ENCODE measurements at regions not wholly inside any gene's neighbourhood (a gene's known extent, or its start where the extent isn't known, plus 50 kb on each side); places are given as distances from the start of the nearest gene placed in this dataset.
"Not testable (repeated sequence)": the region's sequence is repeated elsewhere in the genome, so short reads cannot be mapped to it uniquely, and the experiment has no call there.

- no peak for DNase-seq (ENCODE audit: insufficient read length, low spot score)
- no peak for FAIRE-seq
These were observed 51.8 kb upstream of the PMAIP1 start for GRCh38 chr18:59848002-59848401.

- not testable (repeated sequence) for FAIRE-seq
These were observed 52.3 kb upstream of the PMAIP1 start for GRCh38 chr18:59847491-59847846.

DNA sequence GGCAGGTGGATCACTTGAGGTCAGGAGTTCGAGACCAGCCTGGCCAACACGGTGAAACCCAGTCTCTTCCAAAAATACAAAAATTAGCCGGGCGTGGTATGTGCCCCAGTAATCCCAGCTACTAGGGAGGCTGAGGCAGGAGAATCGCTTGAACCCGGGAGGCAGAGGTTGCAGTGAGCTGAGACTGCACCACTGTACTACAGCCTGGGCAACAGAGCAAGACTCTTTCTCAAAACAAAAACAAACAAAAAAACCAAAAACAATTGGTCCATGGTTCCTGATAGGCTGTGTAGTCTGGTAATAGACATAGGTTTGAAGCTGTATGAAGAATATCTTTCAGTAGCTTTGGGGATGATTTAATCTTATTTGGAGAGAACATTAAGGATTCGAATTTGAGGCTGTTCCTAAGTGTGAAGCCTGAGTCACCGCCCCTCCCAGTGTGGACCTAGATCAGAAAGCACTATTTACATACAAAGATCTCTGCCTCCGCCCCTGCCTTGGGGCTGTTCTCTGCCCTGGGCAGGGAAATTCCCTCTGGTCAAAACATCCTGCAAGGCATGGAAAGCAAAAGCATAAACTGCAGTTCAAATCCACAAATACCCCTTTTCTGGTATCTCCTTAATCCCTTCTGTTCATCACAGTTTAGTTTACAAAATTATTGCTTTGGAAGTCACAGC lies 52.8 kb upstream of the PMAIP1 start:
- FAIRE-seq: no peak
- no peak for DNase-seq (ENCODE audit: insufficient read length, low spot score)

More at GRCh38 chr18:59847491-59847846, 52.3 kb upstream of the PMAIP1 start:
- not testable (repeated sequence) for DNase-seq (ENCODE audit: insufficient read length, low spot score)

DNA sequence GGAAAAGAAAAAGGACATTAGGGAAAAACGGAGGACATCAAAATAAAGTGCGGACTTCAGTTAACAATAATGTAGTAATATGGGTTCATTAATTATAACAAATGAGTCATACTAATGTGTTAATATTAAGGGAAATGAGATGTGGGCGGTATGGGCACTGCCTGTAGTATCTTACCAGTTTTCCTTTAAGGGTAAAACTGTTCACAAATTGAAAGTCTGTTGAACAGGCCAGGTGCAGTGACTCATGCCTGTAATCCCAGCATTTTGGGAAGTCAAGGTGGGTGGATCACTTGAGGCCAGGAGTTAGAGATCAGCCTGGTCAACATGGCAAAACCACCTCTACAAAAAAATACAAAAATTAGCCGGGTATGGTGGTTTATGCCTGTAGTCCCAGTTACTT lies 56.8 kb upstream of the PMAIP1 start:
- DNase-seq (ENCODE audit: insufficient read length, low spot score): no peak
- no peak for FAIRE-seq

DNA sequence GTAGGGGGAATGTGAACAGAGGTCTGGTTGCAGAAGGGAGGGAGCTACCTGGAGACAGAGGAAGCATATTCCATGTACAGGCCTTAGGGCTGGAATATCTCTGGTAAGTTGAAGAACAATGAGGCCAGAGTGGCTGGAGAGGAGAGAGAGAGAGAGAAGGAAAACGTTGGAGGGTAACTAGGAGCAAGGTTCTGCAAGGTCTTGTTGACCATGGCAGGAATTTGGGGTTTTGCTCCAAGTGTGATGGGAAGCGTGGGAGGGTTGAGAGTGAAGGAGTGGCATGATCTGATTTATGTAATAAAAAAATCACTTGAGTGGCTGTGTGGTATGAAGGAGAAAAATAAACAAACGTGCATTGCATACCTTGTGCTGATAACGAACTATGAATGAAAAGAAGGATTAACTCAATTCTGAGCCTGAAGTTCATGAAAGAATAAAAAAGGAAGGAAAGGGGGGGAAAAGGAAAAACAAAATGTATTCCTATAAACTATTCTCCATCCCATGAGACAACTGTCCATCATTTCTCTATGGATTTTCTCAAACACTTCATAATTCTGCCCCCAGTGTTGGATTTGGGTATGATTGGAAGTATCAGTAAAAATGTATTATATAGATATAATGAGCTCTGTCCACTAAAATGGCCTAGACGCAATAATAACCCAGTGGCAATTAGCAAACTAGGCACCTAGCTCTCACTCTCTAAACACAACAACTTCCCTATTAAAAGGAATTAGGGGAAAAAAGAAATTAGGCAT lies 59.7 kb upstream of the PMAIP1 start:
- FAIRE-seq: no peak
- no peak for DNase-seq (ENCODE audit: insufficient read length, low spot score)

GRCh38 chr18:59839246-59839645 lies 60.5 kb upstream of the PMAIP1 start:
- DNase-seq (ENCODE audit: insufficient read length, low spot score): no peak
- no peak for FAIRE-seq

- DNase-seq (ENCODE audit: insufficient read length, low spot score) (peak; percentile 40), FAIRE-seq (no peak)
These were observed 62.2 kb upstream of the PMAIP1 start for GRCh38 chr18:59837586-59837985.

DNA sequence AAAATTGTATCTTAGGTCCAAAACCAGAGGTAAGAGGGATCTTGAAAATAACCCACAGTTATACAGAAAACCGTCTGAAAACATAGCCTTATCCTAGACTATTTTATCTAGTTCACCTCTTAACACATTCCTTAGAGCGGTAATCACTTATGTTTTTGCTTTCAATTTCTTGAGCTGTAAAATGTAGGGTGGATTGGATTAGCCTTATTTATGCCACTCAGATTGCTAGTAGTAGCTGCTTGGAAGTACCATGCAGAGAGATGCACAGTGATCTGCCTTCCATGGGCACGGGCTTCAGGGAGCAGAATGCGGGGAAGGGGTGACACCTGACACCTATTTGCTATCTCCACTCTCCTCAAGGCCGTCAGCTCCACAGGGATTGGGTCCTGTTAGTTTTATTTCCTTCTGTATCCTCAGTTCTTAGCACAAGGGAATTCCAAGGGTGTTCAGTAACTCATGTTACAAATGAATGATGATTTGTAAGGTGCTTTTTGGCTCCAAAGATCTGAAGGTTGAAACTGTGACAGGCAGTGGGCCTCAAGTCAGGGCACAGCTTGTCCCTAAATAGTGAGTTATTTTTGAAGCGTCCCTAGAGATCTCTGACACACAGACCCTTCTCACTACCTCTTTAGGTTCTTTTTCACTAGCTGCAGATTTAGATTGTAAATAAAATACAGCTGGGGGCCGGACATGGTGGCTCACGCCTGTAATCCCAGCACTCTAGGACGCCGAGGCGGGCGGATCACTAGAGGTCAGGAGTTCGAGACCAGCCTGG lies 64.0 kb upstream of the PMAIP1 start:
- DNase-seq (ENCODE audit: insufficient read length, low spot score) (no peak), FAIRE-seq (no peak)

DNA sequence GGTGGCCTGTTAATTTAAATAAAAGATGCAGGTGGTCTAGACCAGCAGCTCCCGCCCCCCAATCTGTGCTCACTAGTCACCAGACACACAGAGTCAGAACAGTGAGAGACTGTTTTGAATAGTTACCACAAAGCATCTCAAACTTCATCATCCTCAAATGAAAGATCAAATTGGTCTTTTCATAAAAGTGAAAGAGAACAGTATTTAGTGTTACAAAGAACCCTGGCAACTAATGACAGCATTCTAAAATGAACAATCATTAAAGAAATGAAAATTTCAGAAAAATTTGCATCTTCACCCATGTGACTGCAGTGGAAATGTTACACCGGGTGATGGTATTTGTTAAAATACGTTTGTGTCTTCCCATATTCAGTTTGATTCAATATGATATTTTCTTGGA lies 65.5 kb upstream of the PMAIP1 start:
- no peak for DNase-seq (ENCODE audit: insufficient read length, low spot score)
- no peak for FAIRE-seq

DNA sequence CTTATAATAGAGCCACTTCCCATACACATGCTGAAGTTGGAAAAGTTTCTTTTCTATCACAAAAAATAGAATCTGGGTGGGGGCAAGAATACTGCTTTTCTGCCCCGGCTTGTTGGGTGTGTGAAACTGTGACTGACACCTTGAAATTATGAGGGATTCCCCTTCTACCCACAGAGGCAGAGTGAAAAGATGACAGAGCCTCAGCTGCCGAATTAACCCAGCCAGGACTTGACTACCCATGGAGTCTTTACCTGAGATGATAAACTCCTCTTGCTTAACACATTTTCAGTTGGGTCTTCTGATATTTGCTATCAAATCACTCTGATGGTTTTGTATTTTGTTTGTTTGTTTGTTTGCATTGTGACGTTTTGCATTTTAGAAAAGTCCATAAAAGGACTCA lies 66.0 kb upstream of the PMAIP1 start:
- FAIRE-seq (no peak), DNase-seq (ENCODE audit: insufficient read length, low spot score) (no peak)

DNA sequence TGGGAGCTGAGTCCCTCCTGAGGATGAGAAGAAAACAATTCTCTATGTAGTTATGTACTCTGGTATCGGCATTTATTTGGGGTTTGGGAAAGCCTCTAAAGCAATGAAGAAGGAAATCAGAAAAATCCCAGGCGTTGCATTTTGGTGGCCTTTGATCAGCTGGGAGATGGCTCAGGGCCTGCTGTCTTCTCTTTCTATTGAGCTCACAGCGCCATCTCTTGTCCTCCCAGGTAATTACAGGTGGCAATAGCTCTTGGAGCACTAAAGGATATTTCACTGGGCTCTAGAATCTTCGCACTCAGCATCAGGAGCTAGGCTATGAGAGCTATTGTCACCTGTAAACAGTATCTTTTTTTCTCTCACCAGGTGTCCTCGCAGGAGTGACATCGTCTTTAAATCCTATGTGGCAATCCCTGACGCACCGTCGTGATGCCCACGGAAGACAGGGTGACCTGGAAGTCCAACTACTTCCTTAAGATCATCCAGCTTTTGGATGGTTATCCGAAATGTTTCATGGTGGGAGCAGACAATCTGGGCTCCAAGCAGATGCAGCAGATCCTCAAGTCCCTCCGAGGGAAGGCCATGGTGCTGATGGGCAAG lies 76.1 kb upstream of the PMAIP1 start:
- FAIRE-seq (no peak), DNase-seq (ENCODE audit: insufficient read length, low spot score) (peak; percentile 50)

- FAIRE-seq (no peak), DNase-seq (ENCODE audit: insufficient read length, low spot score) (no peak)
These were observed 76.9 kb upstream of the PMAIP1 start for GRCh38 chr18:59822612-59823550.

DNA sequence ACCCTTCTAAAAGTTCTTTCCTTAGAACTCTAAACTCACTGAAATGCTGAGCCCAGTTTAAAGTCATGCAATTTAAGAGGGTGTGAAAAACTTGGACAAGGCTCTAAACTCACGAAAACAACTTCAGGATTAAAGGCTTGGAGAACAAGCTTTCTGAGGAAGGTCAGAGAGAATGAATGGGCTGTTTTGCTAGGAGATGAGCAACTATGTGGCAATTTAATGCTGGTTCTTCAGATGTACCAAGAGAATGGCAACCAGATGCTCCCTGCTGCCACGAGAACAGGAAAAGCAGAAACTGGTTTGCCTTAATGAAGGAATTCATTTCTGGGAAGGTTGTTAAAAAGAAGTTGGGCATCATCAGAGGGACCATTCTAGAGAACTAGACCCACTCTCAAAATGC lies 77.8 kb upstream of the PMAIP1 start:
- DNase-seq (ENCODE audit: insufficient read length, low spot score): no peak
- FAIRE-seq: no peak

DNA sequence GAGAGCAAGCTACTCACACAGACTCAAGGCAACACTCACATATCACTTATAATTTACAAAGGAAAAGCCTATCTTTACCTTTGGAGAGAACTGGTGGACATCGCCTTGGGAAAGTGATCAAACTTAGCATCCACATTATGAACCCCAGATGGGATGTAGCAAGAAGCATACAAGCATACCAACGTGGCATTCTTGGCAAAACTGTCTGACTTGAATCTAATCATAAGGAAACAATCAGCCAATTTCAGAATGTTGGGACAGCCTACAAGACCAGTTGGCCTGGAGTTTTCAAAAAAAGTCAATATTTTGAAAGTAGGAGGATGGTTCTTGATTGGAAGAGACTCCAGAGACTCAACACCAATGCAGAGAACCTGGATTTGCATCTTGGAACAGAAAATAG lies 79.1 kb upstream of the PMAIP1 start:
- FAIRE-seq (no peak), DNase-seq (ENCODE audit: insufficient read length, low spot score) (no peak)

DNA sequence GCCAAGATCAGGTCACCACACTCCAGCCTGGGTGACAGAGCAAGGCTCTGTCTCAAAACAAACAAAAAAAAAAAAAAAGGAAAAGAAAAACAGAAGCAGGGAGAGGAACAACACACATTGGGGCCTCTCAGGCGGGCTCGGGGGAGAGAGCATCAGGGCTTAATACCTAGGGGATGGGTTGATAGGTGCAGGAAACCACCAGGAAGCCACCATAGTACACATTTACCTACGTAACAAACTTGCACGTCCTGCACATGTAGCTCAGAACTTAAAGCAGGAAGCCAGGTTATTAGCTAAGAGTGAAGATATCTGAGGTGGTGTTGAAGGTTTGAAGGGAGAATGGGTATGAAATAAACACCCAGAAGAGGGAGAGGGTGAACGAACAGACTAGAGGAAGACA lies 81.0 kb upstream of the PMAIP1 start:
- no peak for FAIRE-seq
- DNase-seq (ENCODE audit: insufficient read length, low spot score): no peak

GRCh38 chr18:59814891-59815290 lies 84.9 kb upstream of the PMAIP1 start:
- no peak for FAIRE-seq
- DNase-seq (ENCODE audit: insufficient read length, low spot score): peak; percentile 49

DNA sequence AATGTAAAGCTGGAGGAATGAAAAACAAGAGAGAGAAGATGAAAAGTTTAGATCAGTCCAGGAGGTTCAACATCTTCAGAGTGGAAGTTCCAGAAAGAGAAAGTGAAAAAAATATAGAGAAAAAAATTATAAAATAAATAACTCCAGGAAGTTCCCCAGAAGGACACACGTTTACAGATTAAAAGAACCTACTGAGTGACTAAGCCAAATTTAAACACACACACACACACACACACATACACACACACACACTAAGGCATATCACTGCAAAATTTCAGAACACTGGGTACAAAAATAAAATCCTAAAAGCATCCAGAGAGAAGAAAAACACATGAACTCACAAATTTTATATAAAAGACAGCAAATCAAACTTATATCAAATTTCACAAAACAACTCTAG lies 85.9 kb upstream of the PMAIP1 start:
- no peak for DNase-seq (ENCODE audit: insufficient read length, low spot score)
- FAIRE-seq: no peak

- FAIRE-seq (no peak), DNase-seq (ENCODE audit: insufficient read length, low spot score) (no peak)
These were observed 88.9 kb upstream of the PMAIP1 start for GRCh38 chr18:59810735-59811520.

- no peak for DNase-seq (ENCODE audit: insufficient read length, low spot score)
- no peak for FAIRE-seq
These were observed 89.6 kb upstream of the PMAIP1 start for GRCh38 chr18:59810183-59810582.

Measured in HTR-8/SVneo (cell line).